RWPE1 (cell line): ENCODE measurements at regions not wholly inside any gene's neighbourhood (a gene's known extent, or its start where the extent isn't known, plus 50 kb on each side); places are given as distances from the start of the nearest gene placed in this dataset.
"Not testable (repeated sequence)": the region's sequence is repeated elsewhere in the genome, so short reads cannot be mapped to it uniquely, and the experiment has no call there.

ENCODE experiments used
- CTCF ChIA-PET: fragments of 350-600 bp; sonication (Branson Sonifier 250); formaldehyde crosslinking; extraction: SDS; loops from one replicate; lab custom pipeline; 2021; lab: Yijun Ruan, JAX
- POLR2A ChIA-PET: fragments of 400-600 bp; formaldehyde crosslinking; extraction: SDS; loops from one replicate; lab custom pipeline; 2020; ENCODE audit warnings: antibody characterized with exemption; ENCODE audit not compliant: low non-redundant PET; lab: Yijun Ruan, JAX
- DNase-seq: peaks from one replicate; pipeline ENCODE4 v3.0.0; 2012; ENCODE audit warnings: low spot score
- H3K27ac ChIP-seq: fragments of 450-650 bp; 2 replicates; pipeline ENCODE4 v1.5.1; 2017
- CTCF ChIP-seq: fragments of 450-650 bp; conservative IDR thresholded peaks from 2 replicates; pipeline ENCODE4 v1.5.1; 2017; ENCODE audit warnings: low read depth, mild to moderate bottlenecking

- no peak for DNase-seq
- ChIA-PET POLR2A (no interaction called here), CTCF (no interaction called here)
- H3K27ac ChIP-seq, result no peak overlapping the region
- no peak for TF ChIP-seq CTCF
Observed at GRCh38 chr10:20573924-20574323, 323.2 kb downstream of the NEBL start.

- POLR2A ChIA-PET, DNase-seq: not testable (repeated sequence)
Observed at GRCh38 chr10:20555990-20556389, 341.1 kb downstream of the NEBL start.

GRCh38 chr10:20552382-20552781 is 344.7 kb downstream of the NEBL start:
- CTCF ChIA-PET, result interaction anchor here (0.6 kb wide), 1 partner anchor 9 kb away, joined by 6 read pairs; no protein-coding TSS in a partner anchor
- no peak for TF ChIP-seq CTCF
- no peak for DNase-seq
- POLR2A ChIA-PET, result no interaction called here
- H3K27ac ChIP-seq, result no peak overlapping the region

More at GRCh38 chr10:20555990-20556389, 341.1 kb downstream of the NEBL start:
- H3K27ac ChIP-seq, CTCF ChIA-PET: not testable (repeated sequence)

GRCh38 chr10:20551761-20552160 is 345.4 kb downstream of the NEBL start:
- TF ChIP-seq CTCF, result no peak
- POLR2A ChIA-PET, result no interaction called here
- DNase-seq, result no peak
- H3K27ac ChIP-seq, result no peak overlapping the region
- CTCF ChIA-PET, result interaction anchor here (0.6 kb wide), 1 partner anchor 148 kb away, joined by 3 read pairs; no protein-coding TSS in a partner anchor

- H3K27ac ChIP-seq, result no peak overlapping the region
- TF ChIP-seq CTCF, result no peak
- ChIA-PET CTCF (no interaction called here), POLR2A (no interaction called here)
- DNase-seq, result no peak
Observed at GRCh38 chr10:20535897-20536881, 360.9 kb downstream of the NEBL start.

- DNase-seq, POLR2A ChIA-PET: not testable (repeated sequence)
- peak overlapping the region; percentile 78 for H3K27ac ChIP-seq
- CTCF ChIA-PET, result interaction anchor here (0.6 kb wide), 1 partner anchor 37 kb away, joined by 3 read pairs; no protein-coding TSS in a partner anchor
Observed at GRCh38 chr10:20531241-20531883, 365.7 kb downstream of the NEBL start.

- POLR2A ChIA-PET, result no interaction called here
- no peak for TF ChIP-seq CTCF
- CTCF ChIA-PET, result no interaction called here
- no peak overlapping the region for H3K27ac ChIP-seq
- no peak for DNase-seq
Observed at GRCh38 chr10:20521186-20521585, 375.9 kb downstream of the NEBL start.
